ENCODE measurements at regions not wholly inside any gene's neighbourhood (a gene's known extent, or its start where the extent isn't known, plus 50 kb on each side); places are given as distances from the start of the nearest gene placed in this dataset.
"Not testable (repeated sequence)": the region's sequence is repeated elsewhere in the genome, so short reads cannot be mapped to it uniquely, and the experiment has no call there.

DNA sequence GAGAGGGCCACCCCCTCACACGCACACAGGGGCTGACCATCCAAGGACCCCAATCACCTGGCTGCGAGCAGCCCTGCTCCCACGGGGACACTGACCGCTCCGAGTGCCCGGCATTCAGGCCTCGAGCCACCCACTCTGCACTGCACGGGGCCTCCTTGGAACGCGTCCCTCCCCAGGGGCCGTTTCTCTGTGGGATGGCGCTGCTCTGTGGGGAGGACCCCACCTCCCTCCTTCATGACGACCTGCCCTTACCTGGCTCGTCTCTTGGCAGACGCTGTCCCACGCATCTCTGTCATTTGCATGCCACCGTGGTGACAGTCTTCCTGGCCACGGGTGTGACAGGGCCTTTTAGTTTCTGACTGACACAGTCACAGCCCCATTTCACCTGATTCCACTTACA lies 334.5 kb downstream of the PREX1 start:
- H3K14ac ChIP-seq (ENCODE audit: low read length); H3K23ac ChIP-seq (ENCODE audit: low read length); DNase-seq; H3K27me3 ChIP-seq (ENCODE audit: insufficient read depth, low read length); H3K79me1 ChIP-seq (ENCODE audit: low read length); H3K36me3 ChIP-seq (ENCODE audit: control insufficient read depth in 1 of 2, insufficient read depth in 2 of 2, low read length in 2 of 2); H3K18ac ChIP-seq (ENCODE audit: low read length); H4K8ac ChIP-seq (ENCODE audit: low read depth, low read length); H3K9me3 ChIP-seq (ENCODE audit: insufficient read depth, low read depth, low read length); H2AFZ ChIP-seq (ENCODE audit: insufficient read depth, low read length, poor library complexity); H3K4ac ChIP-seq (ENCODE audit: low read depth, low read length); H2BK120ac ChIP-seq (ENCODE audit: insufficient read depth, low read length, poor library complexity); H3K27ac ChIP-seq (ENCODE audit: low read depth, low read length); H3K4me2 ChIP-seq (ENCODE audit: low read length); H3K79me2 ChIP-seq (ENCODE audit: control insufficient read depth, insufficient read depth, low read length, poor library complexity); H3K4me1 ChIP-seq (ENCODE audit: control insufficient read depth in 1 of 2, insufficient read depth in 2 of 2, low read length in 2 of 2); H2BK5ac ChIP-seq (ENCODE audit: low read depth, low read length, poor library complexity); H4K12ac ChIP-seq (ENCODE audit: low read depth, low read length); H2AK5ac ChIP-seq (ENCODE audit: low read length); H4K91ac ChIP-seq (ENCODE audit: low read depth, low read length); H2BK12ac ChIP-seq (ENCODE audit: low read length); H3K9ac ChIP-seq (ENCODE audit: low read length); H3K4me3 ChIP-seq (ENCODE audit: low read depth, low read length): not testable (repeated sequence)
- no CpG with 5 or more reads among the region's 18 CpGs for WGBS (ENCODE audit: extremely low coverage, insufficient coverage, insufficient read length)

- H3K23ac ChIP-seq (ENCODE audit: low read length) = no peak overlapping the region
- H3K4me3 ChIP-seq (ENCODE audit: low read depth, low read length) = no peak overlapping the region
- H2BK5ac ChIP-seq (ENCODE audit: low read depth, low read length, poor library complexity) = no peak overlapping the region
- no peak overlapping the region for H2BK120ac ChIP-seq (ENCODE audit: insufficient read depth, low read length, poor library complexity)
- H3K9me3 ChIP-seq (ENCODE audit: insufficient read depth, low read depth, low read length) = no peaks in the 10 kb centered on the region
- no CpG with 5 or more reads among the region's 11 CpGs for WGBS (ENCODE audit: extremely low coverage, insufficient coverage, insufficient read length)
- no peak for DNase-seq
- H3K79me2 ChIP-seq (ENCODE audit: control insufficient read depth, insufficient read depth, low read length, poor library complexity) = no peaks in the 10 kb centered on the region
- H2AK5ac ChIP-seq (ENCODE audit: low read length) = no peak overlapping the region
- no peak overlapping the region for H3K4ac ChIP-seq (ENCODE audit: low read depth, low read length)
- H4K12ac ChIP-seq (ENCODE audit: low read depth, low read length) = no peak overlapping the region
- no peak overlapping the region for H4K91ac ChIP-seq (ENCODE audit: low read depth, low read length)
- H3K36me3 ChIP-seq (ENCODE audit: control insufficient read depth in 1 of 2, insufficient read depth in 2 of 2, low read length in 2 of 2) = no peaks in the 10 kb centered on the region
- peaks cover 0 to 2% of the 10 kb centered on the region in 2 experiments for H3K4me1 ChIP-seq (ENCODE audit: control insufficient read depth in 1 of 2, insufficient read depth in 2 of 2, low read length in 2 of 2)
- no peak overlapping the region for H3K4me2 ChIP-seq (ENCODE audit: low read length)
- no peak overlapping the region for H3K27ac ChIP-seq (ENCODE audit: low read depth, low read length)
- H3K79me1 ChIP-seq (ENCODE audit: low read length) = no peaks in the 10 kb centered on the region
- no peak overlapping the region for H4K8ac ChIP-seq (ENCODE audit: low read depth, low read length)
- H3K27me3 ChIP-seq (ENCODE audit: insufficient read depth, low read length) = no peaks in the 10 kb centered on the region
- H2BK12ac ChIP-seq (ENCODE audit: low read length) = no peak overlapping the region
- no peak overlapping the region for H2AFZ ChIP-seq (ENCODE audit: insufficient read depth, low read length, poor library complexity)
- no peak overlapping the region for H3K14ac ChIP-seq (ENCODE audit: low read length)
- H3K9ac ChIP-seq (ENCODE audit: low read length) = no peak overlapping the region
- no peak overlapping the region for H3K18ac ChIP-seq (ENCODE audit: low read length)
Measured at GRCh38 chr20:48492715-48493070, 335.1 kb downstream of the PREX1 start.

DNA sequence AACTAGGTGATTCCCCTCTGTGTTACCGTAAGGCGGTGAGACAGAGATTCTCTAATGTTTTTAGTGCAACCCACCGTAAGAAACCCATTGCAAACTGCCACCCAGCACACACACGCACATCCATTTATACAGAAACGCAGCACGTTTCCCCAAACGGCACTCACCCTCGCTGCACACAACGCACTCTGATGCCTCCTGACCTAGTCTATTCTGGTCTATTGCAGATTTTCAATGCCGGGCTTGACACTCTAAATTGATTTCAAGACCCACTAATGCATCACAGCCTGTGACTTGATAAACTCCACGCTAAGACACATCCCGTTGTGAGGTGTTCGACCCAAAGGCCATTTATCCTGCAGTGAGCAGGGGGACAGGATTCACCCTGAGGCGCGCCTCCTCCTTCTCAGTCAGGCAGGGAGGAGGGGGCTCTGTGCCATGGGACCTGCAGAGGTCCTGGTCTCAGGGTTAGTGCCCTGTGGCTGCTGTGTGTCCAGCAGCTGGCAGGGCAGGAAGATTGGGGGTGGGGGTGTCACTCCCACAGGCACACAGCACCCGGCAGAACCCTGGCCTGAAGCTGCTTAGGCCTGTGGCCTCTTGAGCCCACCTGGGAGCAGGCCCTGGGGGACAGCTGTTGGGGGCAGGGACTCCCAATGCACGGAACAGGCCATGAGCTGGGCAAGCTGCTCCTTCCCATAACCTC lies 335.6 kb downstream of the PREX1 start:
- Histone ChIP-seq H3K27ac (ENCODE audit: low read depth, low read length) (no peak overlapping the region), H2BK5ac (ENCODE audit: low read depth, low read length, poor library complexity) (no peak overlapping the region)

GRCh38 chr20:48490961-48491831 lies 336.6 kb downstream of the PREX1 start:
- Histone ChIP-seq H2BK120ac (ENCODE audit: insufficient read depth, low read length, poor library complexity) (no peak overlapping the region), H3K14ac (ENCODE audit: low read length) (no peak overlapping the region), H2AK5ac (ENCODE audit: low read length) (no peak overlapping the region), H3K9me3 (ENCODE audit: insufficient read depth, low read depth, low read length) (no peaks in the 10 kb centered on the region), H4K91ac (ENCODE audit: low read depth, low read length) (no peak overlapping the region), H3K79me1 (ENCODE audit: low read length) (peaks cover 4% of the 10 kb centered on the region), H4K12ac (ENCODE audit: low read depth, low read length) (no peak overlapping the region), H3K9ac (ENCODE audit: low read length) (no peak overlapping the region), H2BK12ac (ENCODE audit: low read length) (no peak overlapping the region), H3K27ac (ENCODE audit: low read depth, low read length) (no peak overlapping the region), H3K4me1 (ENCODE audit: control insufficient read depth in 1 of 2, insufficient read depth in 2 of 2, low read length in 2 of 2) (peaks cover 4 to 9% of the 10 kb centered on the region in 2 experiments), H3K27me3 (ENCODE audit: insufficient read depth, low read length) (no peaks in the 10 kb centered on the region), H2BK5ac (ENCODE audit: low read depth, low read length, poor library complexity) (no peak overlapping the region), H3K18ac (ENCODE audit: low read length) (no peak overlapping the region), H4K8ac (ENCODE audit: low read depth, low read length) (no peak overlapping the region), H3K23ac (ENCODE audit: low read length) (no peak overlapping the region), H3K4me2 (ENCODE audit: low read length) (no peak overlapping the region), H3K79me2 (ENCODE audit: control insufficient read depth, insufficient read depth, low read length, poor library complexity) (no peaks in the 10 kb centered on the region), H2AFZ (ENCODE audit: insufficient read depth, low read length, poor library complexity) (no peak overlapping the region), H3K4me3 (ENCODE audit: low read depth, low read length) (no peak overlapping the region), H3K4ac (ENCODE audit: low read depth, low read length) (no peak overlapping the region), H3K36me3 (ENCODE audit: control insufficient read depth in 1 of 2, insufficient read depth in 2 of 2, low read length in 2 of 2) (no peaks in the 10 kb centered on the region)
- no peak for DNase-seq
- WGBS (ENCODE audit: extremely low coverage, insufficient coverage, insufficient read length) = no CpG with 5 or more reads among the region's 10 CpGs

More for the DNA sequence above, 335.6 kb downstream of the PREX1 start:
- Histone ChIP-seq H3K14ac (ENCODE audit: low read length) (no peak overlapping the region), H2AK5ac (ENCODE audit: low read length) (peak overlapping the region; percentile 19), H3K4ac (ENCODE audit: low read depth, low read length) (no peak overlapping the region), H4K12ac (ENCODE audit: low read depth, low read length) (no peak overlapping the region), H3K23ac (ENCODE audit: low read length) (no peak overlapping the region), H2BK12ac (ENCODE audit: low read length) (no peak overlapping the region), H4K8ac (ENCODE audit: low read depth, low read length) (no peak overlapping the region), H3K4me3 (ENCODE audit: low read depth, low read length) (no peak overlapping the region), H3K9me3 (ENCODE audit: insufficient read depth, low read depth, low read length) (no peaks in the 10 kb centered on the region), H4K91ac (ENCODE audit: low read depth, low read length) (no peak overlapping the region), H2AFZ (ENCODE audit: insufficient read depth, low read length, poor library complexity) (no peak overlapping the region), H3K18ac (ENCODE audit: low read length) (no peak overlapping the region), H3K36me3 (ENCODE audit: control insufficient read depth in 1 of 2, insufficient read depth in 2 of 2, low read length in 2 of 2) (no peaks in the 10 kb centered on the region), H3K27me3 (ENCODE audit: insufficient read depth, low read length) (no peaks in the 10 kb centered on the region), H3K79me1 (ENCODE audit: low read length) (no peaks in the 10 kb centered on the region), H2BK120ac (ENCODE audit: insufficient read depth, low read length, poor library complexity) (no peak overlapping the region), H3K9ac (ENCODE audit: low read length) (no peak overlapping the region), H3K4me2 (ENCODE audit: low read length) (no peak overlapping the region), H3K79me2 (ENCODE audit: control insufficient read depth, insufficient read depth, low read length, poor library complexity) (no peaks in the 10 kb centered on the region), H3K4me1 (ENCODE audit: control insufficient read depth in 1 of 2, insufficient read depth in 2 of 2, low read length in 2 of 2) (peaks cover 0 to 2% of the 10 kb centered on the region in 2 experiments)
- DNase-seq = no peak
- no CpG with 5 or more reads among the region's 17 CpGs for WGBS (ENCODE audit: extremely low coverage, insufficient coverage, insufficient read length)
